ENCODE measurements at regions not wholly inside any gene's neighbourhood (a gene's known extent, or its start where the extent isn't known, plus 50 kb on each side); places are given as distances from the start of the nearest gene placed in this dataset.
"Not testable (repeated sequence)": the region's sequence is repeated elsewhere in the genome, so short reads cannot be mapped to it uniquely, and the experiment has no call there.

GRCh38 chr18:49694402-49694801 is 118.9 kb downstream of the ACAA2 start:
- no peak for DNase-seq (ENCODE audit: low read depth in 2 of 2)

GRCh38 chr18:49693717-49694005 is 119.7 kb downstream of the ACAA2 start:
- DNase-seq (ENCODE audit: low read depth in 2 of 2) = no peak

GRCh38 chr18:49692906-49693716 is 120.2 kb downstream of the ACAA2 start:
- DNase-seq (ENCODE audit: low read depth in 2 of 2) = no peak

GRCh38 chr18:49691177-49691608 is 122.1 kb downstream of the ACAA2 start:
- no peak for DNase-seq (ENCODE audit: low read depth in 2 of 2)

GRCh38 chr18:49690312-49690711 is 123.0 kb downstream of the ACAA2 start:
- no peak for DNase-seq (ENCODE audit: low read depth in 2 of 2)

GRCh38 chr18:49685231-49685942 is 123.5 kb downstream of the LIPG start:
- DNase-seq (ENCODE audit: low read depth in 2 of 2) = no peak

GRCh38 chr18:49682803-49683190 is 120.9 kb downstream of the LIPG start:
- DNase-seq (ENCODE audit: low read depth in 2 of 2) = not testable (repeated sequence)

- no peak for DNase-seq (ENCODE audit: low read depth in 2 of 2)
Measured at GRCh38 chr18:49682173-49682802, 120.4 kb downstream of the LIPG start.

- no peak for DNase-seq (ENCODE audit: low read depth in 2 of 2)
Measured at GRCh38 chr18:49681387-49681786, 119.5 kb downstream of the LIPG start.

GRCh38 chr18:49678440-49678839 is 116.6 kb downstream of the LIPG start:
- DNase-seq (ENCODE audit: low read depth in 2 of 2) = no peak

- DNase-seq (ENCODE audit: low read depth in 2 of 2) = no peak
Measured at GRCh38 chr18:49677762-49678413, 116.0 kb downstream of the LIPG start.

GRCh38 chr18:49677081-49677480 is 115.2 kb downstream of the LIPG start:
- no peak for DNase-seq (ENCODE audit: low read depth in 2 of 2)

GRCh38 chr18:49673281-49673680 is 111.4 kb downstream of the LIPG start:
- no peak for DNase-seq (ENCODE audit: low read depth in 2 of 2)

- no peak for DNase-seq (ENCODE audit: low read depth in 2 of 2)
Measured at GRCh38 chr18:49672853-49673252, 111.0 kb downstream of the LIPG start.

- DNase-seq (ENCODE audit: low read depth in 2 of 2) = no peak
Measured at GRCh38 chr18:49669403-49669802, 107.5 kb downstream of the LIPG start.

GRCh38 chr18:49668574-49669275 is 106.9 kb downstream of the LIPG start:
- DNase-seq (ENCODE audit: low read depth in 2 of 2) = no peak

GRCh38 chr18:49667462-49667861 is 105.6 kb downstream of the LIPG start:
- no peak for DNase-seq (ENCODE audit: low read depth in 2 of 2)

- no peak for DNase-seq (ENCODE audit: low read depth in 2 of 2)
Measured at GRCh38 chr18:49666045-49666775, 104.4 kb downstream of the LIPG start.

GRCh38 chr18:49663899-49664890 is 102.3 kb downstream of the LIPG start:
- DNase-seq (ENCODE audit: low read depth in 2 of 2) = no peak

GRCh38 chr18:49662506-49662905 is 100.6 kb downstream of the LIPG start:
- DNase-seq (ENCODE audit: low read depth in 2 of 2) = no peak
